ENCODE measurements at regions not wholly inside any gene's neighbourhood (a gene's known extent, or its start where the extent isn't known, plus 50 kb on each side); places are given as distances from the start of the nearest gene placed in this dataset.

GRCh38 chrX:39988496-39988895 lies 109.3 kb downstream of the BCOR start:
- no peak for TF ChIP-seq ZNF512 (tag; IDR thresholded peaks at IDR 0.05)
- no peak for TF ChIP-seq FOSL1 (tag; conservative IDR thresholded peaks at IDR 0.05)
- TF ChIP-seq MAFK (IDR thresholded peaks at IDR 0.05; ENCODE audit: low read length): no peak
- TF ChIP-seq CTCF (IDR thresholded peaks at IDR 0.05 in 2 of 3, conservative IDR thresholded peaks at IDR 0.05 in 1 of 3; ENCODE audit: insufficient read depth in 2 of 3, low read depth in 1 of 3, low read length in 3 of 3): no peak
- no peak for TF ChIP-seq ZBTB49 (CRISPR knock-in tag; IDR thresholded peaks at IDR 0.05; ENCODE audit: borderline replicate concordance)
- no peak for TF ChIP-seq ZNF449 (CRISPR knock-in tag; IDR thresholded peaks at IDR 0.05)
